ENCODE measurements at regions not wholly inside any gene's neighbourhood (a gene's known extent, or its start where the extent isn't known, plus 50 kb on each side); places are given as distances from the start of the nearest gene placed in this dataset.
"Not testable (repeated sequence)": the region's sequence is repeated elsewhere in the genome, so short reads cannot be mapped to it uniquely, and the experiment has no call there.

GRCh38 chr2:87470381-87471380 is 277.2 kb upstream of the PLGLB2 start:
- not testable (repeated sequence) for H3F3A ChIP-seq (ENCODE audit: insufficient read depth, low read length); H4K20me1 ChIP-seq (ENCODE audit: insufficient read depth, low read length); H3K9me3 ChIP-seq (ENCODE audit: low read length); H3K36me3 ChIP-seq (ENCODE audit: insufficient read depth, low read length); H3K4me2 ChIP-seq (ENCODE audit: low read length); H2AFZ ChIP-seq (ENCODE audit: low read length); H3K27me3 ChIP-seq (ENCODE audit: insufficient read depth, low read length); H3K79me2 ChIP-seq (ENCODE audit: insufficient read depth, low read length); H3K9me2 ChIP-seq (ENCODE audit: low read depth, low read length); H3K9ac ChIP-seq (ENCODE audit: low read length); H3K4me3 ChIP-seq (ENCODE audit: low read depth, low read length, poor library complexity, severe bottlenecking); H3K27ac ChIP-seq (ENCODE audit: low read depth, low read length, poor library complexity, severe bottlenecking)
- peaks cover 21% of the 10 kb centered on the region for H3K4me1 ChIP-seq (ENCODE audit: insufficient read depth, low read length, severe bottlenecking)

DNA sequence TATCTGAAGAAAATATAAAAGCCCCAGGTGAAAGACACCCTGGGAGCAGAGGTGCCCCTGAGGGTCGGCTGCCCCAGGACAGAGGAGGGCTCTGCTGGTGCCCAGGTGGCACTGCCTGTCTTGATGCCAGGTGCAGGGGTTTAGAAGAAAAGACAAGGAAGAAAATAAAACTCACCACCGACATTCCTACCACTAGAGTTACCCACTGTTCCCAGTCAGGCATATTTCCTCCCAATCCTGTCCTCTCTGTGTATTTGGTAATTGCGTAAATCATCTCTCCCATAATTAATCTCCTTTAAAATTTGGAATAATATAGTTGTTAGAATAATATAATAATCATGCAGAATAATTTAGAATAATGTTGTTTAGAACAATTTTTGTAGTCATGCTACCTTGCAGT is 276.4 kb upstream of the PLGLB2 start:
- H3K27ac ChIP-seq (ENCODE audit: low read depth, low read length, poor library complexity, severe bottlenecking); H3K4me3 ChIP-seq (ENCODE audit: low read depth, low read length, poor library complexity, severe bottlenecking); H3K4me2 ChIP-seq (ENCODE audit: low read length); H3K9me3 ChIP-seq (ENCODE audit: low read length); H2AFZ ChIP-seq (ENCODE audit: low read length); H3K36me3 ChIP-seq (ENCODE audit: insufficient read depth, low read length); H3K9ac ChIP-seq (ENCODE audit: low read length); H3K27me3 ChIP-seq (ENCODE audit: insufficient read depth, low read length); H3F3A ChIP-seq (ENCODE audit: insufficient read depth, low read length); H4K20me1 ChIP-seq (ENCODE audit: insufficient read depth, low read length); H3K79me2 ChIP-seq (ENCODE audit: insufficient read depth, low read length); H3K9me2 ChIP-seq (ENCODE audit: low read depth, low read length): not testable (repeated sequence)
- H3K4me1 ChIP-seq (ENCODE audit: insufficient read depth, low read length, severe bottlenecking) = peaks cover 25% of the 10 kb centered on the region

- not testable (repeated sequence) for H3K79me2 ChIP-seq (ENCODE audit: insufficient read depth, low read length); H2AFZ ChIP-seq (ENCODE audit: low read length); H4K20me1 ChIP-seq (ENCODE audit: insufficient read depth, low read length); H3K9me2 ChIP-seq (ENCODE audit: low read depth, low read length); H3K27me3 ChIP-seq (ENCODE audit: insufficient read depth, low read length); H3K4me3 ChIP-seq (ENCODE audit: low read depth, low read length, poor library complexity, severe bottlenecking); H3K9me3 ChIP-seq (ENCODE audit: low read length); H3F3A ChIP-seq (ENCODE audit: insufficient read depth, low read length); H3K9ac ChIP-seq (ENCODE audit: low read length); H3K36me3 ChIP-seq (ENCODE audit: insufficient read depth, low read length)
- peaks cover 23% of the 10 kb centered on the region for H3K4me1 ChIP-seq (ENCODE audit: insufficient read depth, low read length, severe bottlenecking)
- TF ChIP-seq, protein P1, sequence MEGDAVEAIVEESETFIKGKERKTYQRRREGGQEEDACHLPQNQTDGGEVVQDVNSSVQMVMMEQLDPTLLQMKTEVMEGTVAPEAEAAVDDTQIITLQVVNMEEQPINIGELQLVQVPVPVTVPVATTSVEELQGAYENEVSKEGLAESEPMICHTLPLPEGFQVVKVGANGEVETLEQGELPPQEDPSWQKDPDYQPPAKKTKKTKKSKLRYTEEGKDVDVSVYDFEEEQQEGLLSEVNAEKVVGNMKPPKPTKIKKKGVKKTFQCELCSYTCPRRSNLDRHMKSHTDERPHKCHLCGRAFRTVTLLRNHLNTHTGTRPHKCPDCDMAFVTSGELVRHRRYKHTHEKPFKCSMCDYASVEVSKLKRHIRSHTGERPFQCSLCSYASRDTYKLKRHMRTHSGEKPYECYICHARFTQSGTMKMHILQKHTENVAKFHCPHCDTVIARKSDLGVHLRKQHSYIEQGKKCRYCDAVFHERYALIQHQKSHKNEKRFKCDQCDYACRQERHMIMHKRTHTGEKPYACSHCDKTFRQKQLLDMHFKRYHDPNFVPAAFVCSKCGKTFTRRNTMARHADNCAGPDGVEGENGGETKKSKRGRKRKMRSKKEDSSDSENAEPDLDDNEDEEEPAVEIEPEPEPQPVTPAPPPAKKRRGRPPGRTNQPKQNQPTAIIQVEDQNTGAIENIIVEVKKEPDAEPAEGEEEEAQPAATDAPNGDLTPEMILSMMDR (IDR thresholded peaks at IDR 0.05; ENCODE audit: low read length) = peak; percentile 22; the same call in 1 of the 2 replicates
- peak overlapping the region; percentile 36; the same call in 1 of the 2 replicates for H3K4me2 ChIP-seq (ENCODE audit: low read length)
- peak overlapping the region; percentile 57 for H3K27ac ChIP-seq (ENCODE audit: low read depth, low read length, poor library complexity, severe bottlenecking)
These were observed 271.5 kb upstream of the PLGLB2 start for GRCh38 chr2:87476223-87476872.

GRCh38 chr2:87476936-87477335 is 271.0 kb upstream of the PLGLB2 start:
- peak overlapping the region; percentile 36; the same call in 1 of the 2 replicates for H3K4me2 ChIP-seq (ENCODE audit: low read length)
- not testable (repeated sequence) for H3K79me2 ChIP-seq (ENCODE audit: insufficient read depth, low read length); H3K9me2 ChIP-seq (ENCODE audit: low read depth, low read length)

DNA sequence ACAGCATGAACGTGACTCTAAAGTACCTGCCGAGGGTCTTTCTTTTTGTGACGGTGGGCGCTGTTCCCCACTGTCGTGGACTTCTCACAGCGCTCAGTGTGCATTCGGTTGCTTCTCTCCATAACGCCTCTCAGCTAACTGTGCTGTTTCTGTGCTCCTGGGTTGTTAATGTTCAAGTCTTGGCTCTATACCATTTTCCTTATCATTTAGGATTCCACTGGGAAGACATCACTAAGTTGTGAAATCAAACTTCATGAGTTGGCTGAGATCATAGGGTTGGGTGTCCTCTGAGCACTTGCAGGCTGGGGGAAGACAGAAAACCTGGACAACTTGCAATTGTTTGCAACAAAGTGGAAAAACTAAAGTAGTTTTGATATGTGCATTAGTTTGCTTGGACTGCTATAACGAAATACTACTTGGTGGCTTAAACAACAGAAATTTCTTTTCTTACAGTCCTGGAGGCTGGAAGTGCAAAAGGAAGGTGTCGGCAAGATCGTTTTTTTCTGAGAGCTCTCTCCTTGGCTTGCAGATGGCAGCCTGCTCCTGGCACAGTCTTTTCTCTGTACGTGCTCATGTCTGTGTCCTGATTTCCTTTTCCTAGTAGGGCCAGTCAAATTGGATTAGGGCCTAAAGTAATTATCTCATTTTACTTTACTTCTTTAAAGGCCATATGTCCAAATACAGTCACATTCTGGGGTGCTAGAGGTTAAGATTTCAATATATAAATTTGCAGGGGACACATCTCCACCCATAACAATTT is 270.0 kb upstream of the PLGLB2 start:
- not testable (repeated sequence) for H3K9me3 ChIP-seq (ENCODE audit: low read length); H3K27ac ChIP-seq (ENCODE audit: low read depth, low read length, poor library complexity, severe bottlenecking); H3K36me3 ChIP-seq (ENCODE audit: insufficient read depth, low read length); H4K20me1 ChIP-seq (ENCODE audit: insufficient read depth, low read length); H3F3A ChIP-seq (ENCODE audit: insufficient read depth, low read length); H3K79me2 ChIP-seq (ENCODE audit: insufficient read depth, low read length); H2AFZ ChIP-seq (ENCODE audit: low read length); H3K9me2 ChIP-seq (ENCODE audit: low read depth, low read length); H3K4me2 ChIP-seq (ENCODE audit: low read length); H3K4me3 ChIP-seq (ENCODE audit: low read depth, low read length, poor library complexity, severe bottlenecking); H3K27me3 ChIP-seq (ENCODE audit: insufficient read depth, low read length); H3K9ac ChIP-seq (ENCODE audit: low read length)
- peaks cover 23% of the 10 kb centered on the region for H3K4me1 ChIP-seq (ENCODE audit: insufficient read depth, low read length, severe bottlenecking)

More at GRCh38 chr2:87476936-87477335, 271.0 kb upstream of the PLGLB2 start:
- not testable (repeated sequence) for H2AFZ ChIP-seq (ENCODE audit: low read length); H3K9me3 ChIP-seq (ENCODE audit: low read length); H4K20me1 ChIP-seq (ENCODE audit: insufficient read depth, low read length); H3F3A ChIP-seq (ENCODE audit: insufficient read depth, low read length); H3K27me3 ChIP-seq (ENCODE audit: insufficient read depth, low read length); H3K9ac ChIP-seq (ENCODE audit: low read length); H3K4me3 ChIP-seq (ENCODE audit: low read depth, low read length, poor library complexity, severe bottlenecking); H3K36me3 ChIP-seq (ENCODE audit: insufficient read depth, low read length)
- peak overlapping the region; percentile 55 for H3K27ac ChIP-seq (ENCODE audit: low read depth, low read length, poor library complexity, severe bottlenecking)
- H3K4me1 ChIP-seq (ENCODE audit: insufficient read depth, low read length, severe bottlenecking) = peaks cover 23% of the 10 kb centered on the region

DNA sequence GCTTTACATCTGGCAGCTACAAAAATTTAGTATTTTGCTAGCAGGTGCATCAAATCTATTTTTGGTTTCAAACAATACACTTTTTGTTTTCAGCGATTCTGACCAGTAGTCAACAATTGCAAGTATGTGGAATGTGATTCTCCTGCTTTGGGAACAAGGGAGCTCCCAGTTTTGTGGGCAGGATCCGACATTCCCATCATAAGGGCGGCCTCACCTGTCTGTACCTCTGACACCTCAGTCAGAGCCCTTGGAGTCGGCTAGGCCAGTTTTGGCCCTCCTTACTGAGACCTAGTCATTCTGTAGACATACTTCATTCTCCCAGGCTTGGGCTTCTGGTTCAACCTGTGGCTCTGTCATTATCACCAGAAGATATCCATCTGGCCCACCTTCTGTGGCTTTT is 269.0 kb upstream of the PLGLB2 start:
- not testable (repeated sequence) for H3K27ac ChIP-seq (ENCODE audit: low read depth, low read length, poor library complexity, severe bottlenecking); H3K4me3 ChIP-seq (ENCODE audit: low read depth, low read length, poor library complexity, severe bottlenecking); H3K36me3 ChIP-seq (ENCODE audit: insufficient read depth, low read length); H3K9ac ChIP-seq (ENCODE audit: low read length); H4K20me1 ChIP-seq (ENCODE audit: insufficient read depth, low read length); H3K27me3 ChIP-seq (ENCODE audit: insufficient read depth, low read length); H2AFZ ChIP-seq (ENCODE audit: low read length); H3K9me2 ChIP-seq (ENCODE audit: low read depth, low read length); H3K9me3 ChIP-seq (ENCODE audit: low read length); H3K4me2 ChIP-seq (ENCODE audit: low read length); H3K79me2 ChIP-seq (ENCODE audit: insufficient read depth, low read length); H3F3A ChIP-seq (ENCODE audit: insufficient read depth, low read length)
- peaks cover 23% of the 10 kb centered on the region for H3K4me1 ChIP-seq (ENCODE audit: insufficient read depth, low read length, severe bottlenecking)
